A673 (cell line): ENCODE measurements at regions not wholly inside any gene's neighbourhood (a gene's known extent, or its start where the extent isn't known, plus 50 kb on each side); places are given as distances from the start of the nearest gene placed in this dataset.

Experiments used
- BruUV-seq: library from RNA; stranded (reverse); fragments of 400-500 nt; replicated peaks from 2 replicates; lab custom pipeline; 2021; lab: Mats Ljungman, UMichigan
- CTCF ChIA-PET: fragments of 300-600 bp; sonication (Branson Sonifier 250); formaldehyde crosslinking; loops from one replicate; lab custom pipeline; 2022; ENCODE audit warnings: antibody characterized with exemption; lab: Charles Lee
- POLR2A ChIA-PET: fragments of 300-600 bp; sonication (Branson Sonifier 250); formaldehyde crosslinking; loops from one replicate; lab custom pipeline; 2022; ENCODE audit warnings: antibody characterized with exemption; ENCODE audit not compliant: low non-redundant PET; lab: Charles Lee
- DNase-seq: peaks from one replicate; pipeline ENCODE4 v3.0.0-alpha.2; 2015; ENCODE audit warnings: low spot score
- H3K27ac ChIP-seq: fragments of 200-600 bp; sonication (generic); 2 replicates; pipeline ENCODE4 v1.5.1; 2016; ENCODE audit warnings: mixed run types, low read depth, mild to moderate bottlenecking, mixed read lengths, antibody characterized with exemption, low read length; ENCODE audit not compliant: poor library complexity, severe bottlenecking
- H3K27me3 ChIP-seq: fragments of 200-600 bp; sonication (generic); replicated peaks from 2 replicates; pipeline ENCODE4 v1.6.1; 2017; ENCODE audit warnings: mixed run types, low read depth, mild to moderate bottlenecking, mixed read lengths, antibody characterized with exemption, low read length; ENCODE audit not compliant: insufficient read depth, poor library complexity
- H3K36me3 ChIP-seq: fragments of 200-600 bp; sonication (generic); 2 replicates; pipeline ENCODE4 v1.6.1; 2016; ENCODE audit warnings: mixed run types, mild to moderate bottlenecking, mixed read lengths, antibody characterized with exemption, low read length; ENCODE audit not compliant: insufficient read depth, poor library complexity, severe bottlenecking
- H3K4me1 ChIP-seq: fragments of 200-600 bp; sonication (generic); 2 replicates; pipeline ENCODE4 v1.6.1; 2017; ENCODE audit warnings: mixed run types, mild to moderate bottlenecking, mixed read lengths, antibody characterized with exemption, low read length; ENCODE audit not compliant: insufficient read depth, poor library complexity, severe bottlenecking
- H3K4me3 ChIP-seq: fragments of 200-600 bp; sonication (generic); 2 replicates; pipeline ENCODE4 v1.5.1; 2016; ENCODE audit warnings: low read depth, mixed run types, mild to moderate bottlenecking, mixed read lengths, low read length; ENCODE audit not compliant: poor library complexity, severe bottlenecking
- H3K9me3 ChIP-seq: fragments of 200-600 bp; sonication (generic); 2 replicates; pipeline ENCODE4 v1.6.1; 2016; ENCODE audit warnings: mixed run types, low read depth, mild to moderate bottlenecking, mixed read lengths, antibody characterized with exemption, low read length; ENCODE audit not compliant: poor library complexity, severe bottlenecking
- EZH2 ChIP-seq: fragments of 200-600 bp; sonication (generic); IDR thresholded peaks from 2 replicates; pipeline ENCODE4 v1.6.1; 2017; ENCODE audit warnings: borderline replicate concordance, low read depth, mild to moderate bottlenecking, mixed read lengths, antibody characterized with exemption, low read length; ENCODE audit not compliant: poor library complexity, severe bottlenecking
- intact Hi-C: fragments of 100-400 bp; cut with micrococcal nuclease; formaldehyde crosslinking; loops from one replicate; pipeline ENCODE4 v1.10.0; 2022; ENCODE audit not compliant: unreplicated experiment
- TF ChIP-seq, protein P1 (sequence below): fragments of 300-800, 200-600 bp; sonication (generic); conservative IDR thresholded peaks from 2 replicates; pipeline ENCODE4 v1.5.1; 2017; ENCODE audit warnings: low read depth, mild to moderate bottlenecking, antibody characterized with exemption, low read length, moderate library complexity, mixed read lengths

DNA sequence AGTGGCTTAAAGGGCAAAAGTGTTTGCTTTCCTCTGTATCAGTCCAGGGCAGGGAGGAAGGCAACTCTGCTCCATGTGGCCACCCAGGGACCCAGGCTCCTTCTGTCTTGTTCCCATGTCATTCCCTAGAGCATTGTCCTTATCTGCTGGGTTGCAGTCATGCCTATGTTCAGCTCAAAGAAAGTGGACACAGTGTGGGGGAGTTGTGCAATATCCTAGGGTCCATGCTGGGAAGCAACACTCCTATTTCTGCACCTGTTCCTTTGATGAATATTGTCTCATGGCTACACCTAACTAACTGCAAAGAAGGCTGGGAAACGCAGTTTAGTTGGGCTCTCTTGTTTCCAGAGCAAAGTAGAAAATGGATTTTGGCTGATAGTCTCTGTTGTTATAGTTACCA lies 107.0 kb upstream of the OTUD4 start:
- no peak overlapping the region for H3K27ac ChIP-seq
- POLR2A ChIA-PET: no interaction called here
- intact Hi-C loops: no loop called here
- no peaks in the 10 kb centered on the region for H3K4me1 ChIP-seq
- DNase-seq: no peak
- H3K36me3 ChIP-seq: no peaks in the 10 kb centered on the region
- no TSS peak for BruUV-seq
- CTCF ChIA-PET: no interaction called here
- no peaks in the 10 kb centered on the region for H3K27me3 ChIP-seq
- TF ChIP-seq, protein P1, sequence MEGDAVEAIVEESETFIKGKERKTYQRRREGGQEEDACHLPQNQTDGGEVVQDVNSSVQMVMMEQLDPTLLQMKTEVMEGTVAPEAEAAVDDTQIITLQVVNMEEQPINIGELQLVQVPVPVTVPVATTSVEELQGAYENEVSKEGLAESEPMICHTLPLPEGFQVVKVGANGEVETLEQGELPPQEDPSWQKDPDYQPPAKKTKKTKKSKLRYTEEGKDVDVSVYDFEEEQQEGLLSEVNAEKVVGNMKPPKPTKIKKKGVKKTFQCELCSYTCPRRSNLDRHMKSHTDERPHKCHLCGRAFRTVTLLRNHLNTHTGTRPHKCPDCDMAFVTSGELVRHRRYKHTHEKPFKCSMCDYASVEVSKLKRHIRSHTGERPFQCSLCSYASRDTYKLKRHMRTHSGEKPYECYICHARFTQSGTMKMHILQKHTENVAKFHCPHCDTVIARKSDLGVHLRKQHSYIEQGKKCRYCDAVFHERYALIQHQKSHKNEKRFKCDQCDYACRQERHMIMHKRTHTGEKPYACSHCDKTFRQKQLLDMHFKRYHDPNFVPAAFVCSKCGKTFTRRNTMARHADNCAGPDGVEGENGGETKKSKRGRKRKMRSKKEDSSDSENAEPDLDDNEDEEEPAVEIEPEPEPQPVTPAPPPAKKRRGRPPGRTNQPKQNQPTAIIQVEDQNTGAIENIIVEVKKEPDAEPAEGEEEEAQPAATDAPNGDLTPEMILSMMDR: no peak
- no peak for TF ChIP-seq EZH2
- H3K4me3 ChIP-seq: no peak overlapping the region
- no peaks in the 10 kb centered on the region for H3K9me3 ChIP-seq

DNA sequence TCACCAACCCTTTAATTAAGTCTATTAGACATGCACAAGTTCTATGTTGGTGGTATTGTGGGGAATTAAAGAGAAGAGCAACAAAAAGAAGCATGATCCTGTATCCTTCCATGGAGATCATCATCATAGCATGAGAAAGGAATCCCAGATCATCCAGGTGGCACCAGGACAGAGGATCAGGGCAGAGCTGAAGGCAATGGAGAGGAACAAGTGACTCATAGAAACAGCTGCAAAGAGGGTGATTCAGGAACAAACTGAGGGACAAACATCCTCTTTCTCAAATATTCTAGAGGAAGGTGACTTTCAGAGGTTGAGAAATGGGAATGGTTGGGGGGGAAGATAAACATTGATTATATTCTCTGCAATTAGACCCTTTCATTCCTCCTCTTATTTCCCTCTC lies 105.5 kb upstream of the OTUD4 start:
- POLR2A ChIA-PET: no interaction called here
- CTCF ChIA-PET: no interaction called here

DNA sequence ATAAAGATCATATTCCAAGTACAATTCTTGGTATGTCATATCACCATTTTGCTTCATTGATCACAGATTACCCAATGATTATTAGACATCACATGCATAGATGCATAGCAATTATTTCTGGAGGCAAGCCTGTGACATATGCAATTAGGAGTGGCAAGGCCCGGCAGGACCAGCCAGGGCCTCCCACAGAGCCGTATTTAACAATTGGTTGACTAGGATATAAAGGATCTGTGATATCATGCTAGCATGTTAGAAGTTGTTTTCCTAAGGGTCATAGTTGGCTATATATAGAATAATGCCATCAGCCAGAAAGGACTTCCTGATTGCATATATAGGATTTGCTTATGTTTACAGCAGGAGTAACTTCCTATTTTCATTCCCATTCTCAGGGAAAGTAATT lies 103.5 kb upstream of the OTUD4 start:
- Histone ChIP-seq H3K36me3 (no peaks in the 10 kb centered on the region), H3K27me3 (no peaks in the 10 kb centered on the region), H3K9me3 (no peaks in the 10 kb centered on the region), H3K4me1 (peaks cover 11% of the 10 kb centered on the region), H3K4me3 (no peak overlapping the region), H3K27ac (no peak overlapping the region)
- POLR2A ChIA-PET: no interaction called here
- TF ChIP-seq, protein P1: no peak
- no peak for TF ChIP-seq EZH2
- intact Hi-C loops: no loop called here
- no TSS peak for BruUV-seq
- CTCF ChIA-PET: no interaction called here
- no peak for DNase-seq

More for the DNA sequence above, 105.5 kb upstream of the OTUD4 start:
- Histone ChIP-seq H3K4me1 (no peaks in the 10 kb centered on the region), H3K4me3 (no peak overlapping the region), H3K27me3 (no peaks in the 10 kb centered on the region), H3K36me3 (no peaks in the 10 kb centered on the region), H3K9me3 (no peaks in the 10 kb centered on the region), H3K27ac (no peak overlapping the region)
- no peak for TF ChIP-seq EZH2
- TF ChIP-seq, protein P1: no peak
- intact Hi-C loops: no loop called here
- BruUV-seq: no TSS peak
- DNase-seq: no peak
